Glomerular visceral epithelial cell (primary cell): ENCODE measurements at regions not wholly inside any gene's neighbourhood (a gene's known extent, or its start where the extent isn't known, plus 50 kb on each side); places are given as distances from the start of the nearest gene placed in this dataset.
"Not testable (repeated sequence)": the region's sequence is repeated elsewhere in the genome, so short reads cannot be mapped to it uniquely, and the experiment has no call there.

ENCODE experiments used
- DNase-seq: peaks from one replicate; pipeline ENCODE4 v3.0.0-alpha.2; 2016; ENCODE audit errors: extremely low spot score

DNA sequence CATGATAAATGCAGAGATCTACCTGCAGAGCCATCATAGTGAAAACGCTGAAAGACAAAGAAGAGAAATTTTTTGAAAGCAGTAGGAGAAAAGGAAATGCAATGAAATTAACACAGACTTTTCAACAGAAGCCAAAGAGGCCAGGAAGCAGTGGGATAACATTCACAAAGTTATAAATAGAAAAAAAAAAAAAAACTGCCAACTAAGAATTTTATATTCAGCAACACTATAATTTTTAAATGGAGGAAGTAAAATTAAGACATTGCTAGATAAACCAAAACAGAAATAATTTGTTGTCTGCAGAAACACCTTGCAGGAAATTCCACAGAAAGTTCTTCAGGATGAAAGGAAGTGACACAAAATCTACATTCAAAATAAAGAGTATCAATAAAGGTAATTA is 591.5 kb upstream of the ID4 start:
- DNase-seq, result no peak

DNA sequence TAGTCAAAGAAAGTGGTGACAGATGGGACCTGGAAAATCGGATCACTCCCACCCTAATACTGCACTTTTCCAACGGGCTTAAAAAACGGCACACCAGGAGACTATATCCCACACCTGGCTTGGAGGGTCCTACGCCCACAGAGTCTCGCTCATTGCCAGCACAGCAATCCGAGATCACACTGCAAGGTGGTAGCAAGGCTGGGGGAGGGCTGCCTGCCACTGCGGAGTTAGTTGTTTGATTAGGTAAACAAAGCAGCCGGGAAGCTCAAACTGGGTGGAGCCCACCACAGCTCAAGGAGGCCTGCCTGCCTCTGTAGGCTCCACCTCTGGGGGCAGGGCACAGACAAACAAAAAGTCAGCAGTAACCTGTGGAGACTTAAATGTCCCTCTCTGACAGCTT is 590.0 kb upstream of the ID4 start:
- not testable (repeated sequence) for DNase-seq

DNA sequence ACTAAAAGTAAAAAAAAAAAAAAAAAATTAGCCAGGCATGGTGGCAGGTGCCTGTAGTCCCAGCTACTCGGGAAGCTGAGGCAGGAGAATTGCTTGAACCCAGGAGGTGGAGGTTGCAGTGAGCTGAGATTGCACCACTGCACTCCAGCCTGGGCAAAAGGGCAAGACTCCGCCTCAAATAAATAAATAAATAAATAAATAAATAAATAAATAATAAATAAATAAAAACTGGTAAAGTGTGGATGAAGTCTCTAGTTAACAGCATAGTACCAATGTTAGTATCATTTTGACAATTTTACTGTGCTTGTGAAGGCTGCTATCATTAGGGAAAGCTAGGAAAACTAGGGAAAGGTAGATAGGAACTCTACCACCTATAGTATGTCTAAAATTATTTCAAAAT is 581.0 kb upstream of the ID4 start:
- DNase-seq, result not testable (repeated sequence)

DNA sequence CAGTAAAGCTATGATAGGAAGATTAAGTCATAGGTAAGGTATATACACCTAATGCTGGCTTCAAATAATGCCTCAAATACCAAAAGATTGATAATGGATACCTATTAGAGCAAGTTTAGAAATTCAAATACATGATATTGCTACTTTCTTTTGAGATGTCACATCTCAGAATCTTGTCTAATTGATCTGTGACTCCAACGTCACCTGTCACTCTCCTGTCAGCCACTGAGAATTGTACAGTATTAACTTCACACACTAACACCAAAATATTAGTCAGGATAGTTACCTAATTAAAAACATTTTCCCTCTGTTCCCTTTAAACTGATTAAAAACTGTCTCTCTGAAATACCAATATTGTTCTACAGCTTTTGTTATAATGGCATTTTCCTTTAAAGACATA is 575.5 kb upstream of the ID4 start:
- DNase-seq, result no peak

DNA sequence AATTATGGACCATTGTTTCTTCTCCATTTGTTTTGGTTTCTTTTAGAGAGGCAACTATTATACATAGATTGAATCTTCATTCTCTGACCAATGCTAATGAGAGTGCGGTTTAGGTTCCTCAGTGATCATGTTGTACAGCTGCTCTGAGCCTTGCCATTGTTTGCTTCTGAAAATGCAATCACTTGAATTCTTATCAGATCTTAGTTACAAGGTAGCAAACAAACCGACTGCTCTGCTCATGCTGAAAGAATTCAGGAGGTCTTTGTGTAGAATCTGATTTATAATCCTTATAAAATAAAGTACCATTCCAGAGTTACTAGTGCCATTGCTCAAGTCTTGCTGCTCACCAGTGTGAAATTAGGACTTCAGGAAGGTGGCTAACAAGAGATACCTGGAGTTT is 569.1 kb upstream of the ID4 start:
- no peak for DNase-seq

DNA sequence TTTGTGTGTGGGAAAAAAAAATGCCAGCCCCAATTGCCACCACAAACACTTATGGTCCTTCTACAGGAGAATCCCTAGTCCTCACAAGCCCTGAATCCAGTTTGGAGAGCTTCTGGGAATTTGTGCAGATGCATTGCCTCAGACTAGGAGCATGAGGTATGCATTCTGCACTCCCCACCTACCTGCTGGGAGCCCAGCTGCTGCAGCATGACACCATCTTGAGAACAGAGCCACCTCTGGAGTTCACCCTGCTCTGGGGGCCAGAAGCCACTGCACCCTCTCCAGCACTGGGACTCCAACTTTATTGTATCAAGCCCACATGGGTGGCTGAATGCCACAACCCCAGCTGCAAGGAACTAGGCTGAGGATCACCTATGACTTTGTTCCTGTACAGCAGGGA is 568.5 kb upstream of the ID4 start:
- DNase-seq, result no peak

DNA sequence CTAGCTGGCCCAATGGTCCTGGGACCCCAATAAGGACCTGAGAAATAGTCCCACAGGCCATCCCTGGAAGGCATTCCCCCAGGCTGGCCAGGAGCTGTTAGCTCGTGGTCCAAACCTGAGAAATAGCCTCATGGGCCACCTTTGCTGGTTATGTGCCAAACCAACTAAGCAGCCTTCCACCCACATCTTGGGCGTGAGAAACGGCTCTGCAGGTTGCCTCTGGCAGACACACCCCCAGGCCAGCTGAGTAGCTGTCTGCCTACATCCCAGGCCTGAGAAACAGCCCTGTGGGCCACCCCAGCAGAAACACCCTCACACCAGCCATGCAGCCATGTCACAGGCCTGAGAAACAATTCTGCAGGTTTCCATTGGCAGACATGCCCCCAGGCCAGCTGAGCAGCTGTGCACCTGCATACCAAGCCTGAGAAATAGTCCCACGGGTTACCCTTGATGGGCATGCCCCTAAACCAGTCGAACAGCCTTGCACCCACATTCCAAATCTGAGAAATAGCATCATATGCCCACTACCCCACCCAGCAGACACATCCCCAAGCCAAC is 567.8 kb upstream of the ID4 start:
- DNase-seq, result no peak

DNA sequence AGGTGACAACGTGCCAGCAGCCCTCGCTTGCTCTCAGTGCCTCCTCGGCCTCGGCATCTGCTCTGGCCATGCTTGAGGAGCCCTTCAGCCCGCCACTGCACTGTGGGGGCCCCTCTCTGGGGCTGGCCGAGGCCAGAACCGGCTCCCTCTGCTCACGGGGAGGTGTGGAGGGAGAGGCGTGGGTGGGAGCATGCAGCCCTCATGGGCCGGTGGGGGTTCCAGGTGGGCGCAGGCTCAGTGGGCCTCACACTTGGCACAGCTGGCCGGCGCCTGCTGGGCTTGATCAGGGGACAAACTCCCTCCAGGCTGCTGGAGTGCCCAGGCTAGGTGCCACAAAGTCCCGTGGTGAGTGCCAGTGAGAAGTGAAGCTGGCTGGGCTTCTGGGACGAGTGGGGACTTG is 566.6 kb upstream of the ID4 start:
- no peak for DNase-seq

DNA sequence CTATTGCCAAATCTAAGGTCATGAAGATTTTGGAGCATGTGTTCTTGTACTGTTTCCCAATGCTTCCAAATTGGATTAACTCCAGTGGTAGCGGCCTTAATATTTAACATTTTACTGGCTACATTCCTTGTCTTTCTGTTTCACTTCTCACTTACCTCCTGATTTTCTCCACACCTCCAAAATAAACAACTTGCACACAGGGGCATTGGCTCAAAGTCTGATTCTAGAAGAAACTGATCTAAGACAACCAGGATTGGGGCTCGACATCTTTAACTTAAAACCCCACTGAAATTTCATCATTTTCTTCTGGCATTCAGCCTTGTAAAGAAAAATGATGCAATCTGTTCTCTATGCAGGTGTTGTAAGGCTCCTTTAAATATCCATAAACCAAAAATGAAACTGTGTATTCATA is 557.9 kb upstream of the ID4 start:
- DNase-seq, result no peak

DNA sequence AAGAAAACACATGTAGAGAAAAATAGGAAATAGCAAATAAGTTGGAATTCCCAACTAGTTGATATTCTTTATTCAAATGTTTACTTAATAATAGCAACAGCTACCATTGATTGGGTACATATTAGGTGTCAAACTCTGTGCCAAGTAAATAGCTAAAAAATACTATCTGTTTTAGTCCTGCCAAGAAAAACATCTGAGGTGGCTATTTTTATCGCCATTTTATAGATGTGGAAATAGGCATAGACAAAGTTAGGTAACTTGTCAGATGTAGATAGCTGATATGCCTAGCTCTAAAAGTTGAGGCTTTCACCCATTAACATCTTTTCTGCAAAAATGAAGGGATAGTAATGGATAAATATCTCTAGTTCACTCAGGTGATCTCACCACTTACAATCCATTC is 549.2 kb upstream of the ID4 start:
- DNase-seq, result no peak

DNA sequence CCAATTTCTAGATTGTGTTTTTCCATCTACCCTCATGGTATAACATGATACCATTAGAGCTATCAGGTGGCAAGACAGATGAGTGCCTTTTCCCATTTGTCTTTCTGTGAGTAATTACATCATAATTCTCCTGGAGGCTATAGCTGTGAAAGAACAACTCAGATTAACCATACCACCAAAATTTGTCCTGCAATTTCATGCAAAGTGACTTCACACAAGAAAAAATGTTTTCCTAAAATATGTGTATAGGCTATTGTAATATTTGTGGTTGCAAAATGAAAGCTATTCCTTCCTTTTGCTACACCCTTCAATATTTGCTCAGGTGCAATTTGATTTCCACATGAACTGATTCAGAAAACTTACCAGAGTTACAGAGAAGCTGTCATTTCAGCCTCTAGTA is 547.7 kb upstream of the ID4 start:
- DNase-seq, result no peak

DNA sequence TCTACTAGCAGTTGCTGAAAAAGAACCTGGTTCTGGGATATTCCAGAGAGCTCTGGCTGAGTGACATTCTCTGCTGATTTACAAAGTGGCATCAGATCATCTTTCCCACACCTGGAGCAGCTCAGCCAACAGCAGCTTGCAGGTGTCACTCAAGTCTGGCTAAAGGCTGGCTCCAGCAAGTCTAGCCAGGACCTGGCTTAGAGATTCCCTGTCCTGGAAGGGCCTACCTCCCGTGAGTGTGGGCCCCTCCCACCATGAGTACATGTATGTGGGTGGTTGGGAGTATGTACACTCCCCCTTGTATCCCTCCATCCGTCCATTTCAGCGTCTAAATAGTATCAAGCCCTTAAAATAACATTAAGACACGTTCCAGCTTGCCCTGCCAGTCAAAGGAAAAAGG is 539.3 kb upstream of the ID4 start:
- no peak for DNase-seq

DNA sequence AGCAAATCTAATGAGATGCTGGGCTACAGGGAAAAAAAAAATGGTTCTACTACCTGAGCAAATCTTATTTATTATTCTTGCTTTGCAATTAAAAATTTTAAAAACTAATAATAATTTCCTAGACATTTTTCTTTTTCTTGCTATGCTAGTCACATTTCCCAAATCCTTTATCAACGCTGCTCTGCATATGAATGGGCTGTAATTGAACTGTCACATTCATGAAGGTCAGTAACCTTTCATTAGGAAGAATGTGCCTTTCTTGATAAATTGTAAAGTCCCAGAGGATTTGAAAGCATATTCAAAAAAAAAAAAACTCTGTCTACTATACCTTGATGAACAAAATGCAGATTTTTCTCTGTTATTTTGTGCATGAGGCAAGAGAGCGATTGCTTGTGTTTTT is 538.7 kb upstream of the ID4 start:
- DNase-seq, result no peak

DNA sequence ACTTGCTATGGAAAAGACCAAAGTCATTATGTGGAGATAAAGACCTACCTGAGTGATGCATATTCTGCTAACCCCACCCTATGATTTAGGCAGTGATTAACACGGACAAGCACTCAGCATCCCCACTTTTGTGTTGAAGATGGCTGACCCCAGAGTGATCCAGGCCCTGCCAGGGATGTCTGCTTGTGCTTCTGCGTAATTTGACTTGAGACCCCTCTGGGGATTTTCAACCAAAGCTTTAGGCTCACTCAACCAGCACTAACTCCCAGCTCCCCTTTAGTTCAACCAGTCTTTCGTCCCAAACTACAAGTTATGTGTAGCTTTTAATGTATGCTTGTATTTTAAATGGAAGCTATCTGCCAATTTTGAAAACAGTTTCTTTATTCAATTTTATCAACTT is 538.0 kb upstream of the ID4 start:
- DNase-seq, result no peak

DNA sequence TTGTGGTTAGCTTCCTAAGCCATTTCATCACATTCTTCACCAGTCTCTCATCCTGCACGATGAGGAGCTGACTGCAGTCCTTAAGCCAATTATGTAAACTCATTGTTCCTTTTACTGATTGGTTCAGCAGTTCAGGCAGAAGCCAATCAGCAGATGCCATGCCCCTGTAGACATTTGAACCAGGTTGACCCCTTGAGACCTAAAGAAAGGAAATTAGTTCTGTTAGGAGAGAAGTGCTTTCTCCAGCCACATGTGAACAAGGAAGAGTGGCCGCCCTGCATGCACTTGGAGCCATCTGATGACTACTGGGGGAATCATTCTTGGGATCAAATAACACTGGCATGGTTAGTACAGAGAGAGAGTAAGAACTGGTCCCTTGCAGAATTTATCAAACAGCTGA is 535.2 kb upstream of the ID4 start:
- no peak for DNase-seq

DNA sequence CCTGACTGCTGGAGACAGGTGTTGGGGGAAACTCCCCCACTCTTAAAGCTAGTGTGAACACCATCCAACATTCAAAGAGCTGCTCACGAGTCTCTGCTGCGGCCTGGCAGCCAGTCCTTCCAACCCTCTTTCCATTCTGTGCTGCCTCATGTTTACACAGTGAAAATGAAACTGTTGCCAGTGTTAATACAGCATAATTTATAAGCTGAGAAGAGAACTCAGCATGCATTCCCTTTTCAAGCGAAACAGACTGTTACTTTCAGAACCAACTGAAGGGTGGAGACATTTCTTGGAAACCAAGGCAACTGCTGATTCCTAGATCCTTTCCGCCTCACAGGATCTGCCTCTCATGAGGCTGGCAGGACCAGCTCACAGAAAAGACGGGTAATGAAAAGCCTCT is 533.8 kb upstream of the ID4 start:
- no peak for DNase-seq

DNA sequence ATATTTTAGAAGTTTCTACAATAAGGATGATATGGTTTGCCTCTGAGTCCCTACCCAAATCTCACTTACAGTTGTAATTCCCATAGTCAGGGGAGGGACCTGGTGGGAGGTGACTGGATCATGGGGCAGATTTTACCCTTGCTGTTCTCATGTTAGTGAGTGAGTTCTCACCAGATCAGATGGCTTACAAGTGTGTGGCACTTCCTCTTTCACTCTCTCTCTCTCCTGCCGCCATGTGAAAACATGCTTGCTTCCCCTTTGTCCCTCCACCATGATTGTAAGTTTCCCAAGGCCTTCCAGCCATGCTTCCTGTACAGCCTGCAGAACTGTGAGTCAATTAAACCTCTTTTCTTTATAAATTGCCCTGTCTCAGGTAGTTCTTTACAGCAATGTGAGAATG is 527.5 kb upstream of the ID4 start:
- DNase-seq, result no peak

DNA sequence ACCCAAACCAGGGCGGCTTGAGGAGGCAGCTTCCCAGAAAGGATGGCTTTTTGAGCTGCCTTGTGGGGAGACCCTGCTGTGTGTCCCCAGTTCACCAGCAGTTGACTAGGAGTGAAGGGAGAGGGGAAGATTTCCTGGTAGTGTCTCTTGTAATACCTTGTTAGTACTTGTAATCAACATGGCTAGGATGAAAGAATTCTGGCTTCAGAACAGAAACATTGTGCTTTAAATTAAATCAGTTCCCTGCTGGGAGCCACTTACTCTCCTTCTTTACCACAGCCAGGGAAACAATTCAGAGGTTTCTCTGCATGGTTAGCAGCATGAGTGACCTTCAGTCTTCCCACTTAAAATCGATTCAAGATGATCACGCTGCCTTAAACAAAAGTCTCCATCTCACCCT is 525.4 kb upstream of the ID4 start:
- DNase-seq, result no peak

DNA sequence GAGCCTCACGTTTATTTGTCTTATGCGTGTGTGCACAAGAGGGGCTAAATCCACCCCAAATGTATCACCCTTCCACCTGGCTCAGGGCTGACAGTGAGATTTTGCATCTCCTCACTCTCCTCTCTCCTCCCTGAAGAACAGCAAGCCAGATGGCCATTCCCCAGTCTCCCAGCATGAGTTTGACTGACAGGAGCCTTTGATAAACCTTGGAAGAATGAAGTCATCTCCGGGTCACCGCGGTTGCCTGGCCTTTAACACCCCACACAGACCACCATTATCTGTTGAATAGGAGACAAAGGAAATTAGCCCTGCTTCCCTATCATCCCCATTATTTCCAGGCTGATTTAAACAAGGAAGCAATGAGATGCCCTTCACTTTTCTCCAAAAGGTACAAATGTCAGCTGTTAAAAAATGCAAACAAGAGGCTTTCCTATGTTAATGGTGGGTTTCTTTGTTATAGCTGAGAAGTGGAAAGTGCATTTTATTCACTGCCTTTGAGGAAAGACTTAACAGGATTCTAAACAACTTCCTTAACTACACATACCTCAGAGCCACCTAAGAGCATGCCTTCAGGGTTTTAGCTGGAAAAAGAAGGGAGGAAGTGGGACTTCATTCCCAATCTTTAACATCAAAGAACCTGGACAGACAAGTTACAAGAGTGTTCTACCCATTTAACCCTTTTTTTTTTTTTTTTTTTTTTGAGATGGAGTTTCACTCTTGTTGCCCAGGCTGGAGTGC is 524.8 kb upstream of the ID4 start:
- DNase-seq, result no peak

DNA sequence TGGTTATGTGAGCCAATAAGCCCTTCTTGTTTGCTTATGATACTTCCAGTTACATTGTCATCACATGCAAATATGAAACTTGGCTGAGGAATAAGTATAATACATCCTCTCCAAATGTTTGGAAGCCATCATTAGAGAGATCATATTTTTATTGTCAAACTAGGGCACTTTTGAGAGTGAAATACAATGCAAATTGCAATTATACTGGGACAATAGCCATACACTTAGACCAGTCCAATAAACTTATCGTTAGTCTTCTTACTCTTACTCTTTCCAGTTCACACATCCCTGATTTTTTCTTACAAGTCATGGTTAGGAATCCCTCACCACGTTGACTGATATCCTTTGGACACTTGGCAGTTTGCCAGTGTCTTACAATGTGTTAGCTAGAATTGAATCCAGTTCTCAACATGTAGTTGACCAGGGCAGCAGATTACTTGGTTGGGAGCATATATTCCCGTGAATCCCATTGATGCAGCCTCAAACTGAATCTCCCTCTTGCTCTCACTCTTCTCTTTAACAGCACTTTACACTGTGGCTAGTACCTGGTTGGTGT is 519.7 kb upstream of the ID4 start:
- DNase-seq, result no peak

DNA sequence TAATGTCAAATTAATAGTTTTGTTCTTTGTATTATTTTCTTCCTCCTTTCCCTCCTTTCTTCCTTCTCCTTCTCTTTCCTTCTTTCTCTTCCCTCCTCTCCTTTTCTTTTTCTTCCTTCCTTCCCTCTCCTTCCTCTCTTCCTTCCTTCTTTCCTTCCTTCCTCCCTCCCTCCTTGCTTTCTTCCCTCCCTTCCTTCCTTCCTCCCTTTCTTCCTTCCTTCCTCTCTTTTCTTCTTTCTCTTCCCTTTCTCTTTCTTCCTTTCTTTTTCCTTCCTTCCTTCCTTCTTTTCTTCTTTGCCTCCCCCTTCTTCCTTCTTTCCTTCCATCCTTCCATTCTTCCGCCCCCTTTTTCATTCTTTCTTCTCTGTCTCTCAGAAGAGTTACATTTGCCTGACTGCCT is 518.2 kb upstream of the ID4 start:
- DNase-seq, result no peak

DNA sequence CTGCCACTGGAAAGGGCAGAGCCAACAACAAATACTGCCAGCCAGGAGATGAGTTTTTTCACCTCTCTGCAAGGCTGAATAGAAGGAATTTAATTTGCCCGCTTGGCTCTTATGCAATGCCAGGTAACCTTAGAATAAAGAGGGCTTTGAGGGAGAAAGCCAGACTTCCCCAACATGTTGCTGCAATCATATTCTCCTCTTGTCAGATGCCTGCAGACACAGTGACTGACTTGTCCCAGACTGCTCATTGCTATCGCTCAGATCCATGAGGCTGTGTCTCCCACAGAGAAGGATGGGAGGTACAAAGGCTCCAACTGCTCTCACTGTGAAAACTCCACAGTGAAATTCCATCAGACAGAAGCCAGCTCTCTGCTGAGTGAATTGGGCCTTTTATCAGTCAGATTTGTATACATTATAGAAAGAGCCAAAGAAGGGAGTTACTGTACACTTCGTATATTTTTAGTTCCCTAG is 517.0 kb upstream of the ID4 start:
- DNase-seq, result no peak

DNA sequence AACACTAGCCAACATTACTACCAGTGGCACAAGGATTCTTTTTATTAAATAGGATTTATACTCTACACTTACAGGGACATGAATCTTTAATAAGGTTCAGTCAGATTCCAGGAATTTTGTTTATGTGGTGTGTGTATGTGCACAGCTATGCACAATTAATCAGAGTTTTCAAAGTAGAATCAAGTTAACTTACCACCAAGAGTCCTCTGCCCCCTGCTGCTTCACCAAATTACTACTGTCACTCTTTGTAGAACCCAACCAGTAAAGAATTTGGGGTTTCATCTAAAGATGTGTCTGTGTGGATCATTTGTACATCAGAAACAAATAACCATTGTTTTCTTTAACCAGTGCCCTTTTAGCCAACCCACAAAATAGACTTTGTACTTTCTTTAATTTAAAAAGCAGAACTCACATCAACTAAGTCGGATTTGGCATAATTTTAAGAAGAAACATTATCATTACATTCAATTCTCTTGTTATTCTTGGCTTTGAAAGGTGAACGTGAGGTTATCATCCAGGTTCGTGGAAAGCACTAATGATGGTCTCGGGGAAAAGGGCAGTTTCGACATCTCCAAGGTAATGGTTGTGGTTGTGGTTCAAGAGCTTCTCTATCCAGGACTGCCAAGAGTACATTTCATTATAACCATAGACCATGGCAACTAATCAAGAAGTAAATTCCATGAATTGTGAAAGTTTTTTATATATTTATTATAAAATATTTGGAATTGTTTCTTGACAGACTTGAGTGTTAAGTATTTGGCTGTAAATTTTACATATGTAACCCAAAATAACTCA is 514.3 kb upstream of the ID4 start:
- DNase-seq, result no peak
